K562 (cell line): ENCODE measurements at regions not wholly inside any gene's neighbourhood (a gene's known extent, or its start where the extent isn't known, plus 50 kb on each side); places are given as distances from the start of the nearest gene placed in this dataset.

Source experiments
- ATAC-seq: fragments of 200-7000 bp; cut with Tn5 transposase; 3 replicates; pipeline ENCODE4 v1.9.1; 2020; ENCODE audit warnings: moderate library complexity
- BruUV-seq: library from RNA; stranded (reverse); fragments of 400-500 nt; replicated peaks from 2 replicates; lab custom pipeline; 2021; lab: Mats Ljungman, UMichigan
- CTCF ChIA-PET: fragments of 300-600 bp; formaldehyde crosslinking; extraction: SDS; loops from one replicate; lab custom pipeline; 2021; ENCODE audit warnings: low intra/inter-chr PET ratio; lab: Yijun Ruan, JAX
- POLR2A ChIA-PET: fragments of 300-600, 350-650 bp; sonication (Branson Sonifier 250); formaldehyde crosslinking; extraction: SDS; loops from one replicate; lab custom pipeline; 2021; ENCODE audit warnings: antibody characterized with exemption, inconsistent platforms; lab: Yijun Ruan, JAX
- DNase-seq, 4 experiments: peaks; one replicate each; pipeline versions ENCODE4 v3.0.0 to v3.0.0-alpha.2; 2011 to 2018; ENCODE audit warnings: low spot score in 3 of 4, mixed read lengths in 3 of 4; ENCODE audit errors: extremely low read depth in 1 of 4
- FAIRE-seq: peaks from 2 replicates; lab custom pipeline; 2011; peaks lifted over from hg19 to GRCh38; lab: Jason Lieb, UNC
- H2AFZ ChIP-seq: 2 replicates; pipeline ENCODE4 v1.6.0; 2011; ENCODE audit warnings: low read depth, low read length, control low read depth, inconsistent platforms
- H3K27ac ChIP-seq: fragments of 200-600 bp; 3 replicates; pipeline ENCODE4 v1.8.0; 2011; ENCODE audit warnings: low read depth, mild to moderate bottlenecking, control low read depth, inconsistent platforms, low read length, moderate library complexity, mixed read lengths; ENCODE audit errors: extremely low read depth
- H3K27me3 ChIP-seq, 2 experiments: fragments of 300-600 bp in 1 of 2; 2 replicates in 1 of 2; 3 replicates in 1 of 2; pipeline versions ENCODE4 v1.6.0 to v1.8.0; 2011; ENCODE audit warnings: inconsistent platforms in 2 of 2, low read length in 2 of 2, mild to moderate bottlenecking in 1 of 2, mixed read lengths in 1 of 2, moderate library complexity in 1 of 2; ENCODE audit not compliant: control insufficient read depth in 2 of 2, insufficient read depth in 2 of 2
- H3K36me3 ChIP-seq: fragments of 300-600 bp; 3 replicates; pipeline ENCODE4 v1.8.0; 2011; ENCODE audit warnings: mild to moderate bottlenecking, low read length, inconsistent platforms; ENCODE audit not compliant: control insufficient read depth, insufficient read depth
- H3K4me1 ChIP-seq, 2 experiments: fragments of 200-600 bp in 1 of 2; replicated peaks in 1 of 2; 2 replicates in 1 of 2; 3 replicates in 1 of 2; pipeline versions ENCODE4 v1.5.1 to v1.8.0; 2011; ENCODE audit warnings: inconsistent platforms in 2 of 2, low read length in 2 of 2, mild to moderate bottlenecking in 1 of 2, mixed read lengths in 1 of 2, moderate library complexity in 1 of 2; ENCODE audit not compliant: control insufficient read depth in 2 of 2, insufficient read depth in 2 of 2
- H3K4me2 ChIP-seq: 2 replicates; pipeline ENCODE4 v1.6.1; 2011; ENCODE audit warnings: low read length, control low read depth, inconsistent platforms, mixed read lengths; ENCODE audit not compliant: insufficient read depth
- H3K4me3 ChIP-seq: fragments of 200-600 bp; sonication (generic), shearing (Covaris generic); 2 replicates; pipeline ENCODE4 v1.5.1; 2016; ENCODE audit warnings: control low read depth, inconsistent platforms
- H3K79me2 ChIP-seq: fragments of 200-600 bp; 3 replicates; pipeline ENCODE4 v1.8.0; 2011; ENCODE audit warnings: low read length, inconsistent platforms; ENCODE audit not compliant: control insufficient read depth, insufficient read depth
- H3K9ac ChIP-seq, 2 experiments: 2 replicates each; pipeline versions ENCODE4 v1.6.0 to v1.6.1; 2011; ENCODE audit warnings: low read depth in 2 of 2, low read length in 2 of 2, control low read depth in 1 of 2, inconsistent platforms in 1 of 2, mild to moderate bottlenecking in 1 of 2, mixed read lengths in 1 of 2; ENCODE audit not compliant: insufficient read depth in 1 of 2
- H3K9me1 ChIP-seq: one replicate; pipeline ENCODE4 v1.6.0; 2011; ENCODE audit warnings: inconsistent platforms, mild to moderate bottlenecking, low read length, moderate library complexity; ENCODE audit not compliant: control insufficient read depth, insufficient read depth
- H3K9me3 ChIP-seq: replicated peaks from 2 replicates; pipeline ENCODE4 v1.5.1; 2011; ENCODE audit warnings: low read depth, low read length, inconsistent platforms; ENCODE audit not compliant: control insufficient read depth, insufficient read depth
- H4K20me1 ChIP-seq: replicated peaks from 2 replicates; pipeline ENCODE4 v1.6.1; 2011; ENCODE audit warnings: low read length, inconsistent platforms, mixed read lengths; ENCODE audit not compliant: control insufficient read depth, insufficient read depth
- ATF6 ChIP-seq: sonication (generic); formaldehyde crosslinking; IDR thresholded peaks from 2 replicates; pipeline ENCODE4 v1.4.0; 2020; ENCODE audit warnings: mild to moderate bottlenecking, missing genetic modification reagents
- GTF3C2 ChIP-seq: IDR thresholded peaks from 3 replicates; pipeline ENCODE4 v1.6.1; 2011; ENCODE audit warnings: borderline replicate concordance, mild to moderate bottlenecking, moderate library complexity; ENCODE audit not compliant: insufficient read length; ENCODE audit errors: extremely low read depth
- HDAC6 ChIP-seq: IDR thresholded peaks from 2 replicates; pipeline ENCODE4 v1.6.1; 2012; ENCODE audit warnings: low read depth, mild to moderate bottlenecking, control low read depth, inconsistent platforms, low read length, moderate library complexity
- MAZ ChIP-seq, 2 experiments: fragments of 450-650 bp in 1 of 2; sonication (generic) in 1 of 2; formaldehyde crosslinking; IDR thresholded peaks in 1 of 2; conservative IDR thresholded peaks in 1 of 2; 2 replicates each; pipeline versions ENCODE4 v1.4.0 to v1.5.0; 2020; ENCODE audit warnings: mild to moderate bottlenecking in 1 of 2, missing genetic modification reagents in 1 of 2
- MBD1 ChIP-seq: fragments of 250-450 bp; sonication (Bioruptor Pico); IDR thresholded peaks from 2 replicates; pipeline ENCODE4 v1.8.0; 2022; ENCODE audit warnings: inconsistent platforms
- NR2C2 ChIP-seq, 2 experiments: fragments of 200-800 bp in 1 of 2; sonication (Bioruptor generic) in 1 of 2; sonication (generic) in 1 of 2; formaldehyde crosslinking in 1 of 2; IDR thresholded peaks; 2 replicates each; pipeline versions ENCODE4 v1.6.1 to v1.8.0; 2016 to 2022; ENCODE audit warnings: mild to moderate bottlenecking in 1 of 2, missing compliant biosample characterization in 1 of 2, missing genetic modification characterization in 1 of 2, missing genetic modification reagents in 1 of 2
- PHTF2 ChIP-seq: fragments of 250-450 bp; sonication (Bioruptor Pico); IDR thresholded peaks from 2 replicates; pipeline ENCODE4 v1.5.0; 2021; ENCODE audit warnings: mild to moderate bottlenecking
- PYGO2 ChIP-seq: fragments of 450-650 bp; IDR thresholded peaks from 2 replicates; pipeline ENCODE4 v1.6.1; 2016; ENCODE audit warnings: mild to moderate bottlenecking, missing genetic modification characterization, moderate library complexity, missing compliant biosample characterization
- RAD51 ChIP-seq: fragments of 450-650 bp; IDR thresholded peaks from 2 replicates; pipeline ENCODE4 v1.7.1; 2016; ENCODE audit warnings: low read depth, mild to moderate bottlenecking, borderline replicate concordance
- SRSF1 ChIP-seq: fragments of 200-400 bp; formaldehyde crosslinking; IDR thresholded peaks from 2 replicates; pipeline ENCODE4 v1.6.1; 2017; ENCODE audit warnings: mild to moderate bottlenecking, low read depth, low read length, moderate library complexity
- ZNF584 ChIP-seq: fragments of 200-800 bp; sonication (Bioruptor generic); IDR thresholded peaks from 2 replicates; pipeline ENCODE4 v1.6.1; 2016; ENCODE audit warnings: low read depth, mild to moderate bottlenecking, missing genetic modification characterization, missing compliant biosample characterization
- WGBS: fragments of 100-300 bp; shearing (Covaris generic); methylation state at CpG from one replicate; pipeline ENCODE4 v1.1.6; 2016; ENCODE audit warnings: low coverage, mixed read lengths; ENCODE audit not compliant: insufficient coverage; ENCODE audit errors: missing lambda C conversion rate; 5-methylcytosine and 5-hydroxymethylcytosine counted together
- in situ Hi-C: fragments of 300-500 bp; cut with MboI; formaldehyde crosslinking; loops from 4 replicates; pipeline ENCODE4 v1.15.0; 2018; ENCODE audit warnings: inconsistent platforms, mixed read lengths
- intact Hi-C: fragments of 100-400 bp; cut with micrococcal nuclease; formaldehyde crosslinking; loops from 2 replicates; pipeline ENCODE4 v1.14.2; 2022

- TF ChIP-seq RAD51: no peak
These were observed 180.1 kb downstream of the ACTL7B start (continued) for GRCh38 chr9:108675708-108676107.

- Histone ChIP-seq H3K4me3 (no peak overlapping the region), H3K9ac (no peak overlapping the region), H3K79me2 (no peaks in the 10 kb centered on the region), H3K36me3 (no peaks in the 10 kb centered on the region), H3K4me2 (no peak overlapping the region), H2AFZ (no peak overlapping the region), H3K9me1 (no peaks in the 10 kb centered on the region), H4K20me1 (0 out of 2 replicates have a peak, but pooled peaks cover 3% of the 10 kb centered on the region), H3K4me1 (no peaks in the 10 kb centered on the region), H3K27ac (no peak overlapping the region), H3K27me3 (no peaks in the 10 kb centered on the region), H3K9me3 (no peaks in the 10 kb centered on the region)
- ATAC-seq: no peak
- DNase-seq: no peak
- intact Hi-C loops (no loop called here), in situ Hi-C loops (no loop called here)
- FAIRE-seq: no peak
- ChIA-PET POLR2A (interaction anchor here (0.7 kb wide), 1 partner anchor 448 kb away, joined by 3 read pairs; no protein-coding TSS in a partner anchor), CTCF (no interaction called here)
- no TSS peak for BruUV-seq
- 1% methylated on average over 6 of the region's 6 CpGs for WGBS
- TF ChIP-seq MBD1 (CRISPR knock-in tag) (no peak), ATF6 (CRISPR knock-in tag) (no peak), GTF3C2 (no peak), HDAC6 (no peak), ZNF584 (no peak), PYGO2 (tag) (no peak), PHTF2 (CRISPR knock-in tag) (no peak), SRSF1 (no peak), NR2C2 (CRISPR knock-in tag; IDR thresholded peaks at IDR 0.05) (no peak), NR2C2 (tag; IDR thresholded peaks at IDR 0.05) (no peak), MAZ (CRISPR knock-in tag; conservative IDR thresholded peaks at IDR 0.05 in 1 of 2, IDR thresholded peaks at IDR 0.05 in 1 of 2) (no peak)
These were observed 180.8 kb downstream of the ACTL7B start for GRCh38 chr9:108674766-108675530.
